ENCODE measurements at regions not wholly inside any gene's neighbourhood (a gene's known extent, or its start where the extent isn't known, plus 50 kb on each side); places are given as distances from the start of the nearest gene placed in this dataset.

- H3K36me3 ChIP-seq (ENCODE audit: control insufficient read depth, insufficient read depth, low read length) = no peaks in the 10 kb centered on the region
- no peak for TF ChIP-seq CTCF (IDR thresholded peaks at IDR 0.05; ENCODE audit: insufficient read depth, low read length, poor library complexity, severe bottlenecking)
- DNase-seq (ENCODE audit: extremely low read depth, insufficient read length) = no peak
- no peaks in the 10 kb centered on the region; the same call in 1 of the 2 replicates for H3K27me3 ChIP-seq (replicated peaks; ENCODE audit: control insufficient read depth, insufficient read depth, low read length)
- H3K4me3 ChIP-seq (replicated peaks; ENCODE audit: low read depth, low read length) = no peak overlapping the region
Measured at GRCh38 chr3:176958560-176958959, 238.7 kb downstream of the TBL1XR1 start.

GRCh38 chr3:176954517-176954916 is 242.8 kb downstream of the TBL1XR1 start:
- DNase-seq (ENCODE audit: extremely low read depth, insufficient read length) = no peak
- TF ChIP-seq CTCF (IDR thresholded peaks at IDR 0.05; ENCODE audit: insufficient read depth, low read length, poor library complexity, severe bottlenecking) = no peak
- H3K4me3 ChIP-seq (replicated peaks; ENCODE audit: low read depth, low read length) = no peak overlapping the region
- H3K36me3 ChIP-seq (ENCODE audit: control insufficient read depth, insufficient read depth, low read length) = no peaks in the 10 kb centered on the region
- no peaks in the 10 kb centered on the region for H3K27me3 ChIP-seq (replicated peaks; ENCODE audit: control insufficient read depth, insufficient read depth, low read length)

- Histone ChIP-seq H3K27me3 (replicated peaks; ENCODE audit: control insufficient read depth, insufficient read depth, low read length) (no peaks in the 10 kb centered on the region), H3K4me3 (replicated peaks; ENCODE audit: low read depth, low read length) (no peak overlapping the region), H3K36me3 (ENCODE audit: control insufficient read depth, insufficient read depth, low read length) (no peaks in the 10 kb centered on the region)
- no peak for TF ChIP-seq CTCF (IDR thresholded peaks at IDR 0.05; ENCODE audit: insufficient read depth, low read length, poor library complexity, severe bottlenecking)
- DNase-seq (ENCODE audit: extremely low read depth, insufficient read length) = no peak
Measured at GRCh38 chr3:176953106-176954060, 243.9 kb downstream of the TBL1XR1 start.

- no peak for TF ChIP-seq CTCF (IDR thresholded peaks at IDR 0.05; ENCODE audit: insufficient read depth, low read length, poor library complexity, severe bottlenecking)
- Histone ChIP-seq H3K4me3 (replicated peaks; ENCODE audit: low read depth, low read length) (no peak overlapping the region), H3K36me3 (ENCODE audit: control insufficient read depth, insufficient read depth, low read length) (no peaks in the 10 kb centered on the region), H3K27me3 (replicated peaks; ENCODE audit: control insufficient read depth, insufficient read depth, low read length) (no peaks in the 10 kb centered on the region)
- no peak for DNase-seq (ENCODE audit: extremely low read depth, insufficient read length)
Measured at GRCh38 chr3:176951586-176952292, 245.5 kb downstream of the TBL1XR1 start.

GRCh38 chr3:176951144-176951543 is 246.1 kb downstream of the TBL1XR1 start:
- H3K27me3 ChIP-seq (replicated peaks; ENCODE audit: control insufficient read depth, insufficient read depth, low read length) = no peaks in the 10 kb centered on the region
- no peak overlapping the region for H3K4me3 ChIP-seq (replicated peaks; ENCODE audit: low read depth, low read length)
- TF ChIP-seq CTCF (IDR thresholded peaks at IDR 0.05; ENCODE audit: insufficient read depth, low read length, poor library complexity, severe bottlenecking) = no peak
- H3K36me3 ChIP-seq (ENCODE audit: control insufficient read depth, insufficient read depth, low read length) = no peaks in the 10 kb centered on the region
- no peak for DNase-seq (ENCODE audit: extremely low read depth, insufficient read length)
